Ovary (tissue), 3 donors: ENCODE measurements at regions not wholly inside any gene's neighbourhood (a gene's known extent, or its start where the extent isn't known, plus 50 kb on each side); places are given as distances from the start of the nearest gene placed in this dataset.

Source experiments
- EP300 ChIP-seq: sonication (generic); formaldehyde crosslinking; IDR thresholded peaks from one replicate; pipeline ENCODE4 v1.6.1; 2017; ENCODE audit warnings: antibody characterized with exemption
- POLR2A ChIP-seq: fragments of 450-650 bp; IDR thresholded peaks from one replicate; pipeline ENCODE4 v1.6.1; 2017; ENCODE audit warnings: antibody characterized with exemption, mild to moderate bottlenecking, moderate library complexity
- TF ChIP-seq, protein P1 (sequence below), 3 donors: fragments of 450-650 bp in 2 of 3; fragments of 200-600 bp in 1 of 3; IDR thresholded peaks; one replicate each; pipeline versions ENCODE4 v1.5.1 to v1.8.0; 2016 to 2022; ENCODE audit warnings: antibody characterized with exemption in 3 of 3, mild to moderate bottlenecking in 1 of 3
- donor health status: DM: no; HTN: no; CAD: no.

DNA sequence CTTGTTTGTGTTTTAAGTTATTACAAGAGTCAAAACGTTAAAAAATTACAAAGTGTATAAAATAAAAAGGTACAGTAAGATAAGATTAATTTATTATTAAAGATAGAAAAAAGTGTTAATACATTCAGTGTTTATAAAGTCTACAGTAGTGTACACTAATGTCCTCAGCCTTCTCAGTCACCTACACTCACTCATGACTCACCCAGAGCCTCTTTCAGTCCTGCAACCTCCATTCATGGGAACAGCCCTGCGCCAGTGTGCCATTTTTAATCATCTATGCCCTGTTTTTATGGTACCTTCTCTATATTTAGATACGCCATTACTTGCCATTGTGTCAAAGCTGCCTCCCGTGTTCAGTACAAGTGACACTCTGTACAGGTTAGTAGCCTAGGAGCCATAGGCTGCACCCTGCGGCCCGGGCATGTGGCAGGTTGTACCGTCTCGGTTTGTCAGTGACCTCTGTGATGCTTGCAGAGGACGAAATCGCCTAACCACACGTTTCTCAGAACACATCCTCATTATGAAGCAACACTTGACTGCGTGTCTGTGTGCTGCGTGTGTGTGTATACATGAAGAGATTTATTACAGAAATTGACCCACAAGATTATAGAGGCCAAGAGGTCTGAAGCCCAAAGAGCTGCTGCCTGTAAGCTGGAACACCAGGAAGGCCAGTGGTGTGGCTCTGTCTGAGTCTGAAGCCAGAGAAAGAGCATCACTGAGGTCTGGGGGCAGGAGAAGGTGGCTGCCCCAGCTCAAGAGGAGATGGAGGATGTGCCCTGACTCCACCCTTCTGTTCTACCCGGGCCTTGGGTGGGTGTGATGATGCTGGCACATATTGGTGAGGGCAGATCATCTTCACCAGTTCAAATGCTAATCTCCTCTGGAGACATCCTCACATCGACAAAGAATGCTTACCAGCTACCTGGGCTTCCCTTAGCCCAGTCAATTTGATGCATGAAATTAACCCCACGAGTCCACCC is 116.6 kb upstream of the C14orf180 start:
- no peak for TF ChIP-seq POLR2A
- TF ChIP-seq, protein P1, sequence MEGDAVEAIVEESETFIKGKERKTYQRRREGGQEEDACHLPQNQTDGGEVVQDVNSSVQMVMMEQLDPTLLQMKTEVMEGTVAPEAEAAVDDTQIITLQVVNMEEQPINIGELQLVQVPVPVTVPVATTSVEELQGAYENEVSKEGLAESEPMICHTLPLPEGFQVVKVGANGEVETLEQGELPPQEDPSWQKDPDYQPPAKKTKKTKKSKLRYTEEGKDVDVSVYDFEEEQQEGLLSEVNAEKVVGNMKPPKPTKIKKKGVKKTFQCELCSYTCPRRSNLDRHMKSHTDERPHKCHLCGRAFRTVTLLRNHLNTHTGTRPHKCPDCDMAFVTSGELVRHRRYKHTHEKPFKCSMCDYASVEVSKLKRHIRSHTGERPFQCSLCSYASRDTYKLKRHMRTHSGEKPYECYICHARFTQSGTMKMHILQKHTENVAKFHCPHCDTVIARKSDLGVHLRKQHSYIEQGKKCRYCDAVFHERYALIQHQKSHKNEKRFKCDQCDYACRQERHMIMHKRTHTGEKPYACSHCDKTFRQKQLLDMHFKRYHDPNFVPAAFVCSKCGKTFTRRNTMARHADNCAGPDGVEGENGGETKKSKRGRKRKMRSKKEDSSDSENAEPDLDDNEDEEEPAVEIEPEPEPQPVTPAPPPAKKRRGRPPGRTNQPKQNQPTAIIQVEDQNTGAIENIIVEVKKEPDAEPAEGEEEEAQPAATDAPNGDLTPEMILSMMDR (IDR thresholded peaks at IDR 0.05), result no peak
- TF ChIP-seq EP300, result no peak
